ENCODE measurements at regions not wholly inside any gene's neighbourhood (a gene's known extent, or its start where the extent isn't known, plus 50 kb on each side); places are given as distances from the start of the nearest gene placed in this dataset.

DNA sequence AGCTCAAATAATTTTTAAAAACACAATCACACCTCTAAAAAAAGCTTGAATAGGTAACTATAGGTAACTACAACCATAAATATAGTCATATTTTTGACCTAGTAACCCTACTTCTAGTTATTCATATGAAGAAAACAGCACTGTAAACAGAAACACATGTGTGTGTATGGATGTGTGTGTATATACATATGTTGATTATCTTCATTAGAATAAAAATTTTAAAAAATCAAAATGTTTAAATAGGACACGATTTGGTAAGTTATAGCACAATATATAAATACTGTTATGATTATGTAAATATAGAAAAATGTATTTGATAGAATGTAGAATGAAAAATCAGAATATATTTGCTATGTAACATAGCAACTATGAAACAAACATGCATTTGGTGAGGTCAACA is 258.1 kb upstream of the GK2 start:
- TF ChIP-seq POLR2A (IDR thresholded peaks at IDR 0.05): no peak
- no peak for TF ChIP-seq CTCF (IDR thresholded peaks at IDR 0.05)
